Heart left ventricle (tissue), 13 donors: ENCODE measurements at regions not wholly inside any gene's neighbourhood (a gene's known extent, or its start where the extent isn't known, plus 50 kb on each side); places are given as distances from the start of the nearest gene placed in this dataset.
"Not testable (repeated sequence)": the region's sequence is repeated elsewhere in the genome, so short reads cannot be mapped to it uniquely, and the experiment has no call there.

ENCODE experiments used
- POLR2A ChIP-seq, 2 donors: fragments of 450-650 bp; IDR thresholded peaks; one replicate each; pipeline ENCODE4 v1.6.1; 2017; ENCODE audit warnings: antibody characterized with exemption in 2 of 2, mild to moderate bottlenecking in 2 of 2, moderate library complexity in 2 of 2
- TF ChIP-seq, protein P1 (sequence below), 12 donors: fragments of 200-600 bp; sonication (generic) in 4 of 12; IDR thresholded peaks; one replicate each; pipeline versions ENCODE4 v1.5.0 to v1.8.0; 2018 to 2022; ENCODE audit warnings: antibody characterized with exemption in 12 of 12, mild to moderate bottlenecking in 5 of 12
- donor health status: ischemic (EF 13 %, LVEDD 7.1; RV severe dilation, severe dysfunction).
- donor health status: DM: no; HTN: yes; CAD: no.
- donor health status: DM: no; HTN: no; CAD: no.
- donor health status: ischemic (EF 25% LVEDD 6.9; RV normal size, moderate dysfunction).
- donor health status: ischemic (EF 25% LVEDD 5.7; RV mildly dilated, moderate dysfunction).
- donor health status: ischemic (EF 35%, LVEDD 5.7; RV mildly dilated, moderate dysfunction).
- donor health status: nonischemic (EF 11% LVEDD 7.7; RV severe dilation, severe dysfunction).
- donor health status: DM: yes; HTN: yes; CAD: no.
- donor health status: PGD.
- donor health status: ischemic (EF 29% LVEDD 5.4; RV normal size, mild dysfunction).
- donor health status: nonischemic (EF 23%, LVEDD 6.1; RV moderate dilation, normal function).

DNA sequence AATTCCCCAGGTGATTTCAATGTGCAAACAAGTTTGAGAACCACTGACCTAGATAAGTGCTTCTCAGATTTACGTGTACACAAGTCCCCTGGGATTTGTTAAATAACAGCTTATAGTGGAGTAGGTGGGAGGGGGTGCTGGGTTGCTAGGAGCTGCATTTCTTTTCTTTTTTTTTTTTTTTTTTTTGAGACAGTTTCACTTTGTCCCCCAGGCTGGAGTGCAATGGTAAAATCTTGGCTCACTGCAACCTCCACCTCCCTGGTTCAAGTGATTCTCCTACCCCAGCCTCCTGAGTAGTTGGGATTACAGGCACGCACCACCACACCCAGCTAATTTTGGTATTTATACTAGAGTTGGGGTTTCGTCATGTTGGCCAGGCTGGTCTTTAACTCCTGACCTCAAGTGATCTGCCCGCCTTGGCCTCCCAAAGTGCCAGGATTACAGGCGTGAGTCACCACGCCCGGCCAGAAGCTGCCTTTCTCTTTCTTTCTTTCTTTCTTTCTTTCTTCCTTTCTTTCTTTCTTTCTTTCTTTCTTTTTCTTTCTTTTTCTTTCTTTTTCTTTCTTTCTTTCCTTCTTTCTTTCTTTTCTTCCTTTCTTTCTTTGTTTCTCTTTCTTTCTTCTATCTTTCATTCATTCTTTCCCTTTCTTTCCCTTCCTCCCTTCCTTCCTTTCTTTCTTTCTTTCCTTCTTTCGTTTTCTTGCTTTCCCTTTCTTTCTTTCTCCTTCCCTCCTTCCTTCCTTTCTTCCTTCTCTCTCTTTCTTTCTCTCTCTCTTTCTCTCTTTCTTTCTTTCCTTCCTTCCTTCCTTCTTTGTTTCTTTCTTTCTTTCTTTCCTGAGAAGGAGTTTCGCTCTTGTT is 78.3 kb downstream of the LHX2 start:
- TF ChIP-seq, protein P1, sequence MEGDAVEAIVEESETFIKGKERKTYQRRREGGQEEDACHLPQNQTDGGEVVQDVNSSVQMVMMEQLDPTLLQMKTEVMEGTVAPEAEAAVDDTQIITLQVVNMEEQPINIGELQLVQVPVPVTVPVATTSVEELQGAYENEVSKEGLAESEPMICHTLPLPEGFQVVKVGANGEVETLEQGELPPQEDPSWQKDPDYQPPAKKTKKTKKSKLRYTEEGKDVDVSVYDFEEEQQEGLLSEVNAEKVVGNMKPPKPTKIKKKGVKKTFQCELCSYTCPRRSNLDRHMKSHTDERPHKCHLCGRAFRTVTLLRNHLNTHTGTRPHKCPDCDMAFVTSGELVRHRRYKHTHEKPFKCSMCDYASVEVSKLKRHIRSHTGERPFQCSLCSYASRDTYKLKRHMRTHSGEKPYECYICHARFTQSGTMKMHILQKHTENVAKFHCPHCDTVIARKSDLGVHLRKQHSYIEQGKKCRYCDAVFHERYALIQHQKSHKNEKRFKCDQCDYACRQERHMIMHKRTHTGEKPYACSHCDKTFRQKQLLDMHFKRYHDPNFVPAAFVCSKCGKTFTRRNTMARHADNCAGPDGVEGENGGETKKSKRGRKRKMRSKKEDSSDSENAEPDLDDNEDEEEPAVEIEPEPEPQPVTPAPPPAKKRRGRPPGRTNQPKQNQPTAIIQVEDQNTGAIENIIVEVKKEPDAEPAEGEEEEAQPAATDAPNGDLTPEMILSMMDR (IDR thresholded peaks at IDR 0.05): not testable (repeated sequence)
- not testable (repeated sequence) for TF ChIP-seq POLR2A (IDR thresholded peaks at IDR 0.05)
